Vagina (tissue), 2 donors: ENCODE measurements at regions not wholly inside any gene's neighbourhood (a gene's known extent, or its start where the extent isn't known, plus 50 kb on each side); places are given as distances from the start of the nearest gene placed in this dataset.

ENCODE experiments used
- POLR2A ChIP-seq, 2 donors: fragments of 450-650 bp; IDR thresholded peaks; one replicate each; pipeline ENCODE4 v1.6.1; 2017; ENCODE audit warnings: antibody characterized with exemption in 2 of 2, mild to moderate bottlenecking in 2 of 2, moderate library complexity in 2 of 2
- POLR2AphosphoS5 ChIP-seq, 2 donors: sonication (generic); formaldehyde crosslinking; IDR thresholded peaks; one replicate each; pipeline ENCODE4 v1.9.0; 2017; ENCODE audit warnings: antibody characterized with exemption in 2 of 2, mild to moderate bottlenecking in 2 of 2, low read depth in 1 of 2; ENCODE audit not compliant: insufficient read depth in 1 of 2
- TF ChIP-seq, protein P1 (sequence below), 3 experiments: fragments of 450-650 bp in 2 of 3; fragments of 200-600 bp in 1 of 3; sonication (generic) in 1 of 3; IDR thresholded peaks; one replicate each; pipeline ENCODE4 v1.5.1; 2017 to 2019; ENCODE audit warnings: antibody characterized with exemption in 3 of 3, mild to moderate bottlenecking in 2 of 3, moderate library complexity in 2 of 3

DNA sequence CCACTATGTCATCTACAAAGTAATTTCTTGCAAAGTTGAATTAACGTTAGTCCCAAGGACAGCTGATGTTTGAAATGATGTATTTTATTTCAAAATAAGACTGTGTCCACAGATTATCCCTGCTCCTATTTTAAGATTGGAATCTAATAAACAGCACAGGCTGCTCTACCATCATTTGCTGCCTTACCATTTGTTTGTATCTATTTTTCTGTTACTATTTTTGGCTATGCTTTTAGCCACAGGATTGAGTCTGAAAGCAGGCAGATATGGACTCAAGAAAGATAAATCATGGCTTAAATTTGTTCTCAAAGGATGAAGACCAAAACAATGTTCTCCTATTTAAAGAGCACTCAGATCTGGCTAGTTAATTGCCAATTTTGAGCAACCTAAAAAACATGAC, 105.3 kb downstream of the RGS2 start:
- TF ChIP-seq, protein P1, sequence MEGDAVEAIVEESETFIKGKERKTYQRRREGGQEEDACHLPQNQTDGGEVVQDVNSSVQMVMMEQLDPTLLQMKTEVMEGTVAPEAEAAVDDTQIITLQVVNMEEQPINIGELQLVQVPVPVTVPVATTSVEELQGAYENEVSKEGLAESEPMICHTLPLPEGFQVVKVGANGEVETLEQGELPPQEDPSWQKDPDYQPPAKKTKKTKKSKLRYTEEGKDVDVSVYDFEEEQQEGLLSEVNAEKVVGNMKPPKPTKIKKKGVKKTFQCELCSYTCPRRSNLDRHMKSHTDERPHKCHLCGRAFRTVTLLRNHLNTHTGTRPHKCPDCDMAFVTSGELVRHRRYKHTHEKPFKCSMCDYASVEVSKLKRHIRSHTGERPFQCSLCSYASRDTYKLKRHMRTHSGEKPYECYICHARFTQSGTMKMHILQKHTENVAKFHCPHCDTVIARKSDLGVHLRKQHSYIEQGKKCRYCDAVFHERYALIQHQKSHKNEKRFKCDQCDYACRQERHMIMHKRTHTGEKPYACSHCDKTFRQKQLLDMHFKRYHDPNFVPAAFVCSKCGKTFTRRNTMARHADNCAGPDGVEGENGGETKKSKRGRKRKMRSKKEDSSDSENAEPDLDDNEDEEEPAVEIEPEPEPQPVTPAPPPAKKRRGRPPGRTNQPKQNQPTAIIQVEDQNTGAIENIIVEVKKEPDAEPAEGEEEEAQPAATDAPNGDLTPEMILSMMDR (IDR thresholded peaks at IDR 0.05) = no peak
- TF ChIP-seq POLR2AphosphoS5 (IDR thresholded peaks at IDR 0.05; ENCODE audit: insufficient read depth in 1 of 2, low read depth in 1 of 2) = no peak
- TF ChIP-seq POLR2A (IDR thresholded peaks at IDR 0.05) = no peak
